DOHH2 (cell line): ENCODE measurements at regions not wholly inside any gene's neighbourhood (a gene's known extent, or its start where the extent isn't known, plus 50 kb on each side); places are given as distances from the start of the nearest gene placed in this dataset.

Source experiments
- CTCF ChIP-seq: fragments of 200-600 bp; sonication (generic); IDR thresholded peaks from one replicate; pipeline ENCODE4 v1.5.1; 2014; ENCODE audit warnings: antibody characterized with exemption, mild to moderate bottlenecking, low read depth, low read length; ENCODE audit not compliant: poor library complexity, severe bottlenecking
- EZH2phosphoT487 ChIP-seq: fragments of 200-600 bp; sonication (generic); IDR thresholded peaks from 2 replicates; pipeline ENCODE4 v1.6.1; 2017; ENCODE audit warnings: borderline replicate concordance, mild to moderate bottlenecking, antibody characterized with exemption, low read length, moderate library complexity, mixed read lengths

DNA sequence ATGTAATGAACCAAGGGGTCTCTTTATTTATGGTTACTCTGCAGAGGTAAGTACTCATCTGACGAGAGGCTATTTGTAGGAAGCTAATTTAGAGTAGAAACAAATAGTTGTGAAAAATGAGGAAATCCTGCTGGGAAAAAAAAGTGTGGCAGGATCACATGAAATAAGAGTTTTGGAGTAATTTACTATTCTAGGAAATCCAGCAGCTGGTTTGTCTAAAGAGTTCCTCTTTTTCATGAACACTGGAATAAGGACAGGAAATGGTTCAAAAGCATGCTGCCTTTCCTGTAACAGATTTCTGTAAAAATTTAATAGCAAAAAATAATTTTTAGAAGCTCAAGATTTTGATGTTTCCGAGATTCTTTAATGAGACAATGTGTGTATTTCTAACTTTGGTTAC, 177.3 kb downstream of the CHRM3 start:
- TF ChIP-seq CTCF, result no peak
- no peak for TF ChIP-seq EZH2phosphoT487
